ENCODE measurements at regions not wholly inside any gene's neighbourhood (a gene's known extent, or its start where the extent isn't known, plus 50 kb on each side); places are given as distances from the start of the nearest gene placed in this dataset.

DNA sequence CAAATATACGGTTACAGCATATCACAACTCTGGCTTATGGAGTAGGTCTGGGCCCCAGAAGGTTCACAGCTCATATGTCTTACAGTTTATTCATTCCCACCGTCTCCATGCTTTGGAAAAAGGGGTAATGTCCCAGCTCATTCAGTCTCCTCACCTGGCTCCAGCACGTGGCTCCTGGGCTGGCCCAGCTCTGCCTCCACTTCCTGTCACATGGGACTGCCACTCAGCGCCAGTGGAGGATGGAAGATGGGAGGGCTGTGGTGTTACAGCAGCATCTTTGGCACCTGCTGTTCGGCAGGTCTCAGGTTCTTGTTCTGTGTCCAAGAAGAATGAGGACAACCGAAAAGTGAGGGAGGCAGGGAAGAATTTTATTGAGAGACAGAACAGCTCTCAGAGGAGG, 216.3 kb upstream of the ATXN7L3B start:
- Mint-ChIP-seq H3K9me3 (ENCODE audit: low read depth) (no peaks in the 10 kb centered on the region), H3K36me3 (ENCODE audit: low read depth) (no peaks in the 10 kb centered on the region), H3K4me1 (ENCODE audit: low read depth) (peaks cover 19% of the 10 kb centered on the region), H3K4me3 (ENCODE audit: unreplicated experiment) (no peak overlapping the region), H3K27ac (ENCODE audit: unreplicated experiment) (no peak overlapping the region), H3K27me3 (ENCODE audit: low read depth) (no peaks in the 10 kb centered on the region)
- TF ChIP-seq, protein P1, sequence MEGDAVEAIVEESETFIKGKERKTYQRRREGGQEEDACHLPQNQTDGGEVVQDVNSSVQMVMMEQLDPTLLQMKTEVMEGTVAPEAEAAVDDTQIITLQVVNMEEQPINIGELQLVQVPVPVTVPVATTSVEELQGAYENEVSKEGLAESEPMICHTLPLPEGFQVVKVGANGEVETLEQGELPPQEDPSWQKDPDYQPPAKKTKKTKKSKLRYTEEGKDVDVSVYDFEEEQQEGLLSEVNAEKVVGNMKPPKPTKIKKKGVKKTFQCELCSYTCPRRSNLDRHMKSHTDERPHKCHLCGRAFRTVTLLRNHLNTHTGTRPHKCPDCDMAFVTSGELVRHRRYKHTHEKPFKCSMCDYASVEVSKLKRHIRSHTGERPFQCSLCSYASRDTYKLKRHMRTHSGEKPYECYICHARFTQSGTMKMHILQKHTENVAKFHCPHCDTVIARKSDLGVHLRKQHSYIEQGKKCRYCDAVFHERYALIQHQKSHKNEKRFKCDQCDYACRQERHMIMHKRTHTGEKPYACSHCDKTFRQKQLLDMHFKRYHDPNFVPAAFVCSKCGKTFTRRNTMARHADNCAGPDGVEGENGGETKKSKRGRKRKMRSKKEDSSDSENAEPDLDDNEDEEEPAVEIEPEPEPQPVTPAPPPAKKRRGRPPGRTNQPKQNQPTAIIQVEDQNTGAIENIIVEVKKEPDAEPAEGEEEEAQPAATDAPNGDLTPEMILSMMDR (IDR thresholded peaks at IDR 0.05) = no peak
- peak; percentile 75 for DNase-seq (ENCODE audit: low spot score)

DNA sequence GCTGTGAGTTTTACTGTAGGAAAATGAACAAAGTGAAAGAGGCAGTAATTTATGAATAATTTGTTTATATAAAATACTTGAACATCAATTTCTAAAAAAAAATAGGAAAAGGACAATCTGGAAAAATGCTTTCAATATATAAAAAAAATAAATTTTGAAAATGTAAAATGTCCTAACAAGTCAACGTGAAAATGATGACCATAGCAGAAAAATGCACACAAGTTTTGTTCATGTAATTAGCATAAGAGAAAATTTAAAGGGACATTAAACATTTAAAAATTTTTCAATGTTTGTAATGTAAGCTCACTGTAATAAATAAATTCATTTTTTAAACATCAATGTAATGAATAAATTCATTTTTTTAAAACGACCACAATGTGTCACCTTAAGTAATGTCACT, 214.8 kb upstream of the ATXN7L3B start:
- Mint-ChIP-seq H3K4me3 (ENCODE audit: unreplicated experiment) (no peak overlapping the region), H3K27me3 (ENCODE audit: low read depth) (no peaks in the 10 kb centered on the region), H3K9me3 (ENCODE audit: low read depth) (no peaks in the 10 kb centered on the region), H3K36me3 (ENCODE audit: low read depth) (no peaks in the 10 kb centered on the region), H3K27ac (ENCODE audit: unreplicated experiment) (no peak overlapping the region), H3K4me1 (ENCODE audit: low read depth) (peaks cover 5% of the 10 kb centered on the region)
- TF ChIP-seq, protein P1 (IDR thresholded peaks at IDR 0.05) = no peak
- no peak for DNase-seq (ENCODE audit: low spot score)

DNA sequence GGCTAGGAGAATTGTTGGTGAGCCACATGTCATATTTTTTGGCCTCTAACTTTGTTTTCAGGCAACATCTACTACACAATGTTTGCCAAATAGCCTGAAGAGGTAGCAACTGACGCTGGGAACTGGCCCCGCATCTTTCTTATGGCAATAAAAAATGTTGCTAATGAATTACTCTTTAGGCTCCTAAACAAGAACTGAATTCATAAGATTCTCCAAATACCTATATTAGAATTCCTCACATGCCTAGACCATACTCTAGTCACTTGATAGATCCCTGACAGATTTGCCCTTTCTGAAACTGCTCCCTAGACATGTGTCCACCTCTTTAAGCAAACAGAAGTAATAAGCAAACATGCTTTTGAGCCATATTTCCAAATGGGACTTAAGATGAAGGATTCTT, 209.0 kb upstream of the ATXN7L3B start:
- Mint-ChIP-seq H3K27me3 (ENCODE audit: low read depth) (no peaks in the 10 kb centered on the region), H3K36me3 (ENCODE audit: low read depth) (no peaks in the 10 kb centered on the region), H3K27ac (ENCODE audit: unreplicated experiment) (no peak overlapping the region), H3K9me3 (ENCODE audit: low read depth) (no peaks in the 10 kb centered on the region), H3K4me1 (ENCODE audit: low read depth) (peaks cover 5% of the 10 kb centered on the region), H3K4me3 (ENCODE audit: unreplicated experiment) (no peak overlapping the region)
- no peak for DNase-seq (ENCODE audit: low spot score)
- TF ChIP-seq, protein P1 (IDR thresholded peaks at IDR 0.05) = no peak

DNA sequence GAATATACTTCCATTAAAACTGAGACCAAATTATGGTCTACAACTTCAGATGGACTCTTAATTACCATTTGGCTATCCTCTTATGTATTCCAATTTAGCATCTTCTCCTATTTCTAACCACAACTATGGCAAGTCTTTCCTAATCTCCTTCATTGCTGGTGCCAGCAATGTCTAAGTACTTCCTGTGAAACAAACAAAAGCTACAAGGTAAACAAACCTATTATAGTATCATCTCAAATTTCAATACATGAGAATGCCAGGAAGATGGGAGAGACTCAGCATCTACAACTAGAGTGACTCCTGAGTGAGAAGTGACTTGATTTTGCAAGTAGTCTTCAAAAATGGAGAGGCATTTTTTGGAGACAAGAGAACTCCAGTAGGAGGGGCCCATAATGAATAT, 202.9 kb upstream of the ATXN7L3B start:
- no peaks in the 10 kb centered on the region for H3K36me3 Mint-ChIP-seq (ENCODE audit: low read depth)
- H3K27me3 Mint-ChIP-seq (ENCODE audit: low read depth) = no peaks in the 10 kb centered on the region
- DNase-seq (ENCODE audit: low spot score) = no peak
- TF ChIP-seq, protein P1 (IDR thresholded peaks at IDR 0.05) = no peak
- H3K4me3 Mint-ChIP-seq (ENCODE audit: unreplicated experiment) = no peak overlapping the region
- H3K27ac Mint-ChIP-seq (ENCODE audit: unreplicated experiment) = no peak overlapping the region
- H3K9me3 Mint-ChIP-seq (ENCODE audit: low read depth) = no peaks in the 10 kb centered on the region
- H3K4me1 Mint-ChIP-seq (ENCODE audit: low read depth) = peaks cover 6% of the 10 kb centered on the region

DNA sequence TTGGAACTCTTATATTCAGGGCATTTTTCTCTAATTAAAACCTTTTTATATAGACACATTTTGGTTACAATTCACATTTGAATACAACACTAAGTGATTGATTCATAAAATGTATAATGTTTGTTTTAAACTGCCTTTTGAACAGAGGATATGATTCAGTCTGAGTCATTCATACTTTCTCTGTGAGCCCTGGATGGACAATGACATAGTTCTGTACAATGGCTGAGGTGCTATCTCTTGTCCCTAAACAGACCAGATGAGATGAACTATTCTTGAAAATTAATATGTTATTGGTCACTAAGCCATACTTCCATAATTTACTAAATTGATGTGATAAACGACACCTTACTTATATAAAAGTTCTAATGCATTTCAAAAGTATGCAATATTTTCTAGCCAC, 199.7 kb upstream of the ATXN7L3B start:
- TF ChIP-seq, protein P1 (IDR thresholded peaks at IDR 0.05) = no peak
- Mint-ChIP-seq H3K4me1 (ENCODE audit: low read depth) (peaks cover 6% of the 10 kb centered on the region), H3K36me3 (ENCODE audit: low read depth) (no peaks in the 10 kb centered on the region), H3K27ac (ENCODE audit: unreplicated experiment) (no peak overlapping the region), H3K27me3 (ENCODE audit: low read depth) (no peaks in the 10 kb centered on the region), H3K9me3 (ENCODE audit: low read depth) (no peaks in the 10 kb centered on the region), H3K4me3 (ENCODE audit: unreplicated experiment) (no peak overlapping the region)
- DNase-seq (ENCODE audit: low spot score) = no peak

Measured in chondrocyte (in vitro differentiated cells).